ENCODE measurements at regions not wholly inside any gene's neighbourhood (a gene's known extent, or its start where the extent isn't known, plus 50 kb on each side); places are given as distances from the start of the nearest gene placed in this dataset.

GRCh38 chr18:29164020-29164706 lies 987.2 kb upstream of the CDH2 start:
- no peak overlapping the region for H3K4me3 ChIP-seq
- no peak overlapping the region for H3K27ac ChIP-seq (ENCODE audit: low read depth in 1 of 2, low read length in 1 of 2)
- WGBS, 2 donors = 72 to 81% methylated on average over 1 of the region's 1 CpG
- H3K36me3 ChIP-seq (ENCODE audit: control insufficient read depth in 4 of 4, insufficient read depth in 4 of 4, low read length in 4 of 4) = no peaks in the 10 kb centered on the region
- no peak for TF ChIP-seq CTCF (IDR thresholded peaks at IDR 0.05; ENCODE audit: control extremely low read depth, extremely low read depth)
- no peaks in the 10 kb centered on the region for H3K4me1 ChIP-seq (ENCODE audit: control insufficient read depth in 5 of 5, insufficient read depth in 5 of 5, low read length in 5 of 5)
- DNase-seq = no peak
- H3K9ac ChIP-seq (ENCODE audit: insufficient read depth in 1 of 2, low read length in 2 of 2) = no peak overlapping the region
- peak; percentile 80 for ATAC-seq (ENCODE audit: insufficient read depth, low FRiP score)
- H3K27me3 ChIP-seq (ENCODE audit: control insufficient read depth in 3 of 3, insufficient read depth in 3 of 3, low read length in 2 of 3) = no peaks in the 10 kb centered on the region
- no peaks in the 10 kb centered on the region for H3K9me3 ChIP-seq (ENCODE audit: control insufficient read depth in 4 of 4, insufficient read depth in 3 of 4, low read length in 3 of 4)

- Histone ChIP-seq H3K9ac (ENCODE audit: insufficient read depth in 1 of 2, low read length in 2 of 2) (no peak overlapping the region), H3K9me3 (ENCODE audit: control insufficient read depth in 4 of 4, insufficient read depth in 3 of 4, low read length in 3 of 4) (no peaks in the 10 kb centered on the region), H3K4me1 (ENCODE audit: control insufficient read depth in 5 of 5, insufficient read depth in 5 of 5, low read length in 5 of 5) (no peaks in the 10 kb centered on the region), H3K4me3 (no peak overlapping the region), H3K27ac (ENCODE audit: low read depth in 1 of 2, low read length in 1 of 2) (peak overlapping the region in 1 of 2 donors; percentile 21), H3K36me3 (ENCODE audit: control insufficient read depth in 4 of 4, insufficient read depth in 4 of 4, low read length in 4 of 4) (no peaks in the 10 kb centered on the region), H3K27me3 (ENCODE audit: control insufficient read depth in 3 of 3, insufficient read depth in 3 of 3, low read length in 2 of 3) (no peaks in the 10 kb centered on the region)
- TF ChIP-seq CTCF (IDR thresholded peaks at IDR 0.05; ENCODE audit: control extremely low read depth, extremely low read depth) = no peak
- ATAC-seq (ENCODE audit: insufficient read depth, low FRiP score) (no peak), DNase-seq (no peak)
Measured at GRCh38 chr18:29163596-29163995, 986.7 kb upstream of the CDH2 start.

- ATAC-seq (ENCODE audit: insufficient read depth, low FRiP score) = no peak
- DNase-seq = no peak
- no peaks in the 10 kb centered on the region for H3K4me1 ChIP-seq (ENCODE audit: control insufficient read depth in 5 of 5, insufficient read depth in 5 of 5, low read length in 5 of 5)
Measured at GRCh38 chr18:29161429-29161828, 984.5 kb upstream of the CDH2 start.

More at GRCh38 chr18:29161429-29161828, 984.5 kb upstream of the CDH2 start:
- no peaks in the 10 kb centered on the region for H3K36me3 ChIP-seq (ENCODE audit: control insufficient read depth in 4 of 4, insufficient read depth in 4 of 4, low read length in 4 of 4)
- TF ChIP-seq CTCF (IDR thresholded peaks at IDR 0.05; ENCODE audit: control extremely low read depth, extremely low read depth) = no peak
- H3K9ac ChIP-seq (ENCODE audit: insufficient read depth in 1 of 2, low read length in 2 of 2) = no peak overlapping the region
- no peaks in the 10 kb centered on the region for H3K9me3 ChIP-seq (ENCODE audit: control insufficient read depth in 4 of 4, insufficient read depth in 3 of 4, low read length in 3 of 4)
- H3K4me3 ChIP-seq = no peak overlapping the region
- H3K27me3 ChIP-seq (ENCODE audit: control insufficient read depth in 3 of 3, insufficient read depth in 3 of 3, low read length in 2 of 3) = no peaks in the 10 kb centered on the region
- H3K27ac ChIP-seq (ENCODE audit: low read depth in 1 of 2, low read length in 1 of 2) = no peak overlapping the region

All from lung (tissue), 11 donors.